C4-2B (cell line): ENCODE measurements at regions not wholly inside any gene's neighbourhood (a gene's known extent, or its start where the extent isn't known, plus 50 kb on each side); places are given as distances from the start of the nearest gene placed in this dataset.

Experiments used
- H3K27ac ChIP-seq: fragments of 450-650 bp; 2 replicates; pipeline ENCODE4 v1.5.1; 2017
- ZFX ChIP-seq: fragments of 450-650 bp; IDR thresholded peaks from 2 replicates; pipeline ENCODE4 v1.6.1; 2017
- TF ChIP-seq, protein P1 (sequence below): fragments of 450-650 bp; conservative IDR thresholded peaks from 2 replicates; pipeline ENCODE4 v1.5.1; 2017; ENCODE audit warnings: mild to moderate bottlenecking

DNA sequence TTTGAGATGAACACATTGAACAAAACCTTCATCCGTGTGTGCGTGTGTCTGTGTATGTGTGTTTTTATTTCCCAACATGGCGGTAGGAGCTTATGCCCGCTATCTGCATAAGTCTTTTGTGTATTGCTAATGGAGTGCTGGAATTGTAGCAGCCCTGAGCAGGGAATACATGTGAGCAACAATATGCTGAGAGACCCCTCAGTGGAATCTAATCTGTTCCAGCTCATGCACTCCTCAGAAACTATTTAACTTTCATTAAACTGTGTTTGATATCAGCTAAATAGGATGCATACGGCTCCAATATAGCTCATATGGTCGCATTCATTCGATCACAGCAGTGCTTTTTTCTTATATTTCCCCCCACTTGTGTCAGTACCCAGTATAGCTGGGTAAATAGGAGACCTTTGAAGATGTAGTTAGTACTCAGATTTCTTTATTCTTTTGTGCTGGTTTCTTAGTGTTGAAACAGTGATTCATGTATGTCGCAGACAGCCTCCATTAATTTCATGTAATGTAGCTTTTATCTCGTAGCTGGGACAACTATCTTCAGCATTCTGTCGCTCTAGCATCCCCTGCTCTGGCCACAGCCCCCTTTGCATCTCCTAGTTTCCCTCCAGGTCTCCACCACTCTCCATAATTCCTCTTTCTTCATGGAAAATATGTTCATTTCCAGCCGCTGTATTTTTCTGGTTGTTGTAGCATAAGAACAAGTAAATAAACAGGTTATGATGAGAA is 891.2 kb downstream of the BCL11A start:
- no peak overlapping the region for H3K27ac ChIP-seq
- TF ChIP-seq ZFX: no peak
- TF ChIP-seq, protein P1, sequence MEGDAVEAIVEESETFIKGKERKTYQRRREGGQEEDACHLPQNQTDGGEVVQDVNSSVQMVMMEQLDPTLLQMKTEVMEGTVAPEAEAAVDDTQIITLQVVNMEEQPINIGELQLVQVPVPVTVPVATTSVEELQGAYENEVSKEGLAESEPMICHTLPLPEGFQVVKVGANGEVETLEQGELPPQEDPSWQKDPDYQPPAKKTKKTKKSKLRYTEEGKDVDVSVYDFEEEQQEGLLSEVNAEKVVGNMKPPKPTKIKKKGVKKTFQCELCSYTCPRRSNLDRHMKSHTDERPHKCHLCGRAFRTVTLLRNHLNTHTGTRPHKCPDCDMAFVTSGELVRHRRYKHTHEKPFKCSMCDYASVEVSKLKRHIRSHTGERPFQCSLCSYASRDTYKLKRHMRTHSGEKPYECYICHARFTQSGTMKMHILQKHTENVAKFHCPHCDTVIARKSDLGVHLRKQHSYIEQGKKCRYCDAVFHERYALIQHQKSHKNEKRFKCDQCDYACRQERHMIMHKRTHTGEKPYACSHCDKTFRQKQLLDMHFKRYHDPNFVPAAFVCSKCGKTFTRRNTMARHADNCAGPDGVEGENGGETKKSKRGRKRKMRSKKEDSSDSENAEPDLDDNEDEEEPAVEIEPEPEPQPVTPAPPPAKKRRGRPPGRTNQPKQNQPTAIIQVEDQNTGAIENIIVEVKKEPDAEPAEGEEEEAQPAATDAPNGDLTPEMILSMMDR: no peak

DNA sequence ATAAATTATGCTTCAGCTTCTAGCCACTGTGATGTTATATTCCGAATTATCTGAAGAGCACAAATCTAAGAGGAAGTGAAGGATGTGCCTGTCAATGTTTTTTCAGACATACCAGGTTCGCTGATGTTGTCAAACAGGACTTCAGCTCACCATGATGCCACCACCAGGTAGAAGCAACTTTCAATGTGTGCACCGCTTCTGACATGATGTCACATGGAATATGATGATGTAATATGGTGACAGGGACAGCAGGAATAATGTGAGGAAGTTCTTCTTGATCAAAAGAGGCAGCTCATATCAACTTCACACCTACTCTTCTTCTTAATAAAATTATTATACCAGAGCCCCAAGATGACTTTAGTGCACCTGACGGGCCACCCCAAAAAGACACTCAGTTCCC is 893.2 kb downstream of the BCL11A start:
- no peak overlapping the region for H3K27ac ChIP-seq
- TF ChIP-seq ZFX: no peak
- TF ChIP-seq, protein P1: no peak

DNA sequence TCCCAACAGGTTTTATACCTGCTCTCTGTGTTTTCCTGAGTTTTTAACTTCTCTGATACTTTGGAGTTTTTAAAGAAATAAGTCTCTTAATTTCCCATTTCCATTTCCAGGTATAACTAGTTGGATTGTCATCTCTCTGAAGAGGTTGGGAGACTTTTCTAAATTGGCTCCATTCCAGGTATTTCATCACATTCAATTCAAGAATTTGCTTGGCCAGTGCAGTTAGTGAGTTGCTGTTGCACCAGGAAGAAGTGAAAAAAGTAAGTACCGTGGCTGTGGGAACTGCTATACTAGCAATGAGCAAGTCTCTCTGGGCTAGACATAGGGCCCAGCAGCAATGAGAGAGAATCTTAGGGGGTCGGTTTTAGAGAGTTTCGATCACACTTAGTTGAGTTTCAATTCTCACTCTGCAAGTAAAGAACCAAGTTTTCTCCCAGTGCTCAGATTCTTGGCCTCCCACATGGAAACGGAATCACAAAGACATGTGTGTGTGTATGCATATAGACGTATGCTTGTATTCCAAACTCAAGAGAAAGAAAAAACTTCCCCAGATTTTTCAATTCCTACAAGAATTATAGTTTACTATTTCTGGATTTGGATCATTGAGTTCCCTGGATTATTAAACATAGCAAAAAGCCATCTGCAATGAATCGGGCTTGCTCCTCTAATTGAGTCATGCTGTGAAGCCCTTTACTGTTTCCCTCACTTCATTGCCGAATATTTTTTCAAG is 894.4 kb downstream of the BCL11A start:
- no peak overlapping the region for H3K27ac ChIP-seq
- TF ChIP-seq ZFX: no peak
- TF ChIP-seq, protein P1: no peak

DNA sequence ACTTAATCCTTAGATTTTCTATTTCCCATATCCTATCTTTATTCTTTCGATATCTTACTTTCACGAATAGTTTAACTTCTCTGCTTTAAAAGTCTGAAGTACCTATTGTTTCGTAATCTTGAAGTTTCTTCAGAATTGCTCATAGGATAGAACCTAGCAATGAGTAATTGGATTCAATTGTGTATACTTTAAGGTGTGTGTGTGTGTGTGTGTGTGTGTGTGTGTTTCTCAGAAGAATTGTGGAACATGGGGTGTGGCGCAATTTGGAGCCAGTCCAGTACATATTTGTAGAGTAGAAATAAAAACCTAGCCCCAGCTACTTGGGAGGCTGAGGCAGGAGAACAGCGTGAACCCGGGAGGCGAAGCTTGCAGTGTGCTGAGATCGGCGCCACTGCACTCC is 897.6 kb downstream of the BCL11A start:
- TF ChIP-seq, protein P1: no peak
- TF ChIP-seq ZFX: no peak
- H3K27ac ChIP-seq: no peak overlapping the region

DNA sequence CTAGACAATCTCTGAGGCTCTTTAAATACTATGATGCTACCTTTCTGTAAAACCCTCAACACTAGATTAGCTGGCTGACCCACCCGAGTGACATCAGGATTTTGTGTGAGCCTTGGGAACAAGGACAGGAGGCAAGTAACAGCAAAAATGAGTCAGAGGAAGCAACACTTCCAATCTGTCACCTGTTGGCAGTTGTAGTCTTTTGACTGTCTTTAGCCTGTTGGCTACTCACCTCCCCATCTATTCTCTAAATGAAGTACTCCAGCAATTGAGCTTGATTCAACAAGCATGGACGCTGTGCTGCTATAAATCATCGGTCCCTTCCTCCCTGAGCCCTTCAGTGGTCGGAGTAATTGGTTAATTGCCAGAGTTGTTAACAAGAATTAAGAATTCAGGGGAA is 898.7 kb downstream of the BCL11A start:
- TF ChIP-seq ZFX: no peak
- TF ChIP-seq, protein P1: no peak
- H3K27ac ChIP-seq: no peak overlapping the region

DNA sequence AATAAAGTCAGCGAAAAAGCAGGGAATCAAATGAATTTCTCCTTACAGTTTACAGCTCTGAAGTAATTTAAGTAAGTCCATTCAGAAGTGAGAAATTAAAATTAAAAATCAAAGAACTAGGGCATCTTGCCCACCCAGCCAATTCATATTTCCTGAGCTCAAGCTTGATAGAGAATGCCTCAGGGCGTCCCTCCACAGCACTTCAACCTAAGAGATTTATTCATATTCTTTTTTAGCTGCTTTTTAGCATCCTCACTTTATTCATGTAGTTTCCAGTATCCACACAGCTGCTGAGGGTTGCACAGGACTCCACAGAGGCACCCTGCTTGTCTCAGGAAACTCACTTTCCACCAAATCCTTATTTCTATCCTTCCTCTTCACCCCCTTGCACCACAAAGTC is 900.3 kb downstream of the BCL11A start:
- TF ChIP-seq, protein P1: no peak
- no peak for TF ChIP-seq ZFX
- no peak overlapping the region for H3K27ac ChIP-seq

DNA sequence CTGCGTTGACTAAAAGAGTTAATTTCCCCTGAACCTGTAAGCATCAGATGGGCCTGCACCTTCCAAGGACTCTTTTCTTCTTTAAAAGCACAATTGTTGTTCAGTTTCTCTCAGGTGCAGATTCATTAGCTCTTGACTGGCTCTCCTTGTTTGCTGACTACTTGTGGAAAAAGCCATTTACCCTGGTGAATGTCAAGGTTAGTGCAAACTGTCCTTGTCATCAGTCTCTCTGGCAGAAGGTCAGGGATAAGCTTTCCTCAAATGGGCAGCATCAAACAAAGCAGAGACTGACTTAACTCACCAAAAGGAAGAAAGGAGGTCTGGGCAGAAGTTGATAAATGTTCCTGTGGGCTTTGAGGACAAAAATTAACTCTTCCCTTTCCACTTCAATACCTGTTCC is 922.7 kb downstream of the BCL11A start:
- no peak overlapping the region for H3K27ac ChIP-seq
- TF ChIP-seq, protein P1: no peak
- TF ChIP-seq ZFX: no peak
